SK-N-SH treated with all-trans-retinoic acid at 6 μM for 48 hours (cell line): ENCODE measurements at regions not wholly inside any gene's neighbourhood (a gene's known extent, or its start where the extent isn't known, plus 50 kb on each side); places are given as distances from the start of the nearest gene placed in this dataset.

Source experiments
- ARNTL ChIP-seq: fragments of 450-650 bp; formaldehyde crosslinking; IDR thresholded peaks from 2 replicates; pipeline ENCODE4 v1.5.0; 2020; ENCODE audit warnings: low read depth, mild to moderate bottlenecking, moderate library complexity, borderline replicate concordance
- BACH2 ChIP-seq: fragments of 250-450 bp; sonication (Bioruptor Pico); IDR thresholded peaks from 2 replicates; pipeline ENCODE4 v1.9.0; 2021; ENCODE audit warnings: mild to moderate bottlenecking, borderline replicate concordance
- ESRRG ChIP-seq: fragments of 250-450 bp; sonication (Bioruptor Pico); IDR thresholded peaks from 2 replicates; pipeline ENCODE4 v1.6.1; 2021; ENCODE audit warnings: mild to moderate bottlenecking
- PPARA ChIP-seq: fragments of 250-450 bp; sonication (Bioruptor Pico); IDR thresholded peaks from 2 replicates; pipeline ENCODE4 v1.5.0; 2020; ENCODE audit warnings: mild to moderate bottlenecking, borderline replicate concordance
- RARB ChIP-seq: fragments of 250-450 bp; sonication (Bioruptor Pico); IDR thresholded peaks from 2 replicates; pipeline ENCODE4 v1.8.0; 2021; ENCODE audit warnings: mild to moderate bottlenecking, moderate library complexity
- TF ChIP-seq, protein P1 (sequence below): fragments of 250-450 bp; sonication (Bioruptor Pico); IDR thresholded peaks from 2 replicates; pipeline ENCODE4 v1.8.0; 2020; ENCODE audit warnings: mild to moderate bottlenecking, moderate library complexity, borderline replicate concordance

- no peak for TF ChIP-seq RARB (CRISPR knock-in tag)
- TF ChIP-seq, protein P1, sequence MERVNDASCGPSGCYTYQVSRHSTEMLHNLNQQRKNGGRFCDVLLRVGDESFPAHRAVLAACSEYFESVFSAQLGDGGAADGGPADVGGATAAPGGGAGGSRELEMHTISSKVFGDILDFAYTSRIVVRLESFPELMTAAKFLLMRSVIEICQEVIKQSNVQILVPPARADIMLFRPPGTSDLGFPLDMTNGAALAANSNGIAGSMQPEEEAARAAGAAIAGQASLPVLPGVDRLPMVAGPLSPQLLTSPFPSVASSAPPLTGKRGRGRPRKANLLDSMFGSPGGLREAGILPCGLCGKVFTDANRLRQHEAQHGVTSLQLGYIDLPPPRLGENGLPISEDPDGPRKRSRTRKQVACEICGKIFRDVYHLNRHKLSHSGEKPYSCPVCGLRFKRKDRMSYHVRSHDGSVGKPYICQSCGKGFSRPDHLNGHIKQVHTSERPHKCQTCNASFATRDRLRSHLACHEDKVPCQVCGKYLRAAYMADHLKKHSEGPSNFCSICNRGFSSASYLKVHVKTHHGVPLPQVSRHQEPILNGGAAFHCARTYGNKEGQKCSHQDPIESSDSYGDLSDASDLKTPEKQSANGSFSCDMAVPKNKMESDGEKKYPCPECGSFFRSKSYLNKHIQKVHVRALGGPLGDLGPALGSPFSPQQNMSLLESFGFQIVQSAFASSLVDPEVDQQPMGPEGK: no peak
- TF ChIP-seq BACH2 (CRISPR knock-in tag): no peak
- no peak for TF ChIP-seq ESRRG (CRISPR knock-in tag)
- no peak for TF ChIP-seq PPARA (CRISPR knock-in tag)
- no peak for TF ChIP-seq ARNTL (CRISPR knock-in tag)
Measured at GRCh38 chr20:59386809-59387208, 86.4 kb downstream of the EDN3 start.
